Left ventricle myocardium inferior (tissue), 1 donor: ENCODE measurements at regions not wholly inside any gene's neighbourhood (a gene's known extent, or its start where the extent isn't known, plus 50 kb on each side); places are given as distances from the start of the nearest gene placed in this dataset.

ENCODE experiments used
- DNase-seq: peaks from one replicate; pipeline ENCODE4 v3.0.0-alpha.2; 2020
- H3K27ac ChIP-seq: fragments of 200-600 bp; replicated peaks from 2 replicates; pipeline ENCODE4 v1.8.0; 2021
- H3K27me3 ChIP-seq: fragments of 200-600 bp; 2 replicates; pipeline ENCODE4 v1.8.0; 2021; ENCODE audit warnings: low read depth
- H3K36me3 ChIP-seq: fragments of 200-600 bp; 2 replicates; pipeline ENCODE4 v1.8.0; 2021
- H3K4me1 ChIP-seq: fragments of 200-600 bp; 2 replicates; pipeline ENCODE4 v1.8.0; 2021
- H3K4me3 ChIP-seq: fragments of 200-600 bp; 2 replicates; pipeline ENCODE4 v1.8.0; 2021; ENCODE audit warnings: mild to moderate bottlenecking, moderate library complexity
- H3K9me3 ChIP-seq: fragments of 200-600 bp; replicated peaks from 2 replicates; pipeline ENCODE4 v1.8.0; 2021
- intact Hi-C: fragments of 100-400 bp; cut with micrococcal nuclease; formaldehyde crosslinking; loops from one replicate; pipeline ENCODE4 v1.11.0; 2022
- TF ChIP-seq, protein P1 (sequence below): fragments of 200-600 bp; IDR thresholded peaks from 2 replicates; pipeline ENCODE4 v1.8.0; 2021; ENCODE audit warnings: antibody characterized with exemption, mild to moderate bottlenecking, borderline replicate concordance
- donor health status: DM: no; HTN: yes; CAD: no; lungs with severe emphysema.

DNA sequence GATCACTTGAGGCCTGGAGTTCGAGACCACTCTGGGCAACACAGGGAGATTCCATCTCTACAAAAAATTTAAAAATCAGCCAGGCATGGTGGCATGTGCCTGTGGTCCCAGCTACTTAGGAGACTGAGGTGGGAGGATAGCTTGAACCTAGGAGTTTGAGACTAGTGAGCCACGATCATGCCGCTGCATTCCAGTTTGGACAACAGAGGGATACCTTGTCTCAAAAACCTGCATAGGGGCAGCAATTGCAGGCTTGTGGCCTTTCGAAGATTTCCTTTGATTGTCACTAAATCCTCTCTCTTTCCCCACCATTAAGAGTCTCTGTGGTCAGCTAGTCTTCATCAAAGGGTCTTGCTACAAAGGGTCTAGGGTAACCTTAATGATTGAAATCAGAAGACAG, 60.3 kb downstream of the UTRN start:
- Histone ChIP-seq H3K4me3 (peak overlapping the region; percentile 57), H3K36me3 (no peaks in the 10 kb centered on the region), H3K4me1 (peaks cover 93% of the 10 kb centered on the region), H3K27me3 (no peaks in the 10 kb centered on the region), H3K27ac (peak overlapping the region; percentile 86), H3K9me3 (no peaks in the 10 kb centered on the region)
- no peak for DNase-seq
- intact Hi-C loops, result loop anchor here (10.0 kb wide), 1 partner anchor 51 kb away; no protein-coding TSS in a partner anchor
- TF ChIP-seq, protein P1, sequence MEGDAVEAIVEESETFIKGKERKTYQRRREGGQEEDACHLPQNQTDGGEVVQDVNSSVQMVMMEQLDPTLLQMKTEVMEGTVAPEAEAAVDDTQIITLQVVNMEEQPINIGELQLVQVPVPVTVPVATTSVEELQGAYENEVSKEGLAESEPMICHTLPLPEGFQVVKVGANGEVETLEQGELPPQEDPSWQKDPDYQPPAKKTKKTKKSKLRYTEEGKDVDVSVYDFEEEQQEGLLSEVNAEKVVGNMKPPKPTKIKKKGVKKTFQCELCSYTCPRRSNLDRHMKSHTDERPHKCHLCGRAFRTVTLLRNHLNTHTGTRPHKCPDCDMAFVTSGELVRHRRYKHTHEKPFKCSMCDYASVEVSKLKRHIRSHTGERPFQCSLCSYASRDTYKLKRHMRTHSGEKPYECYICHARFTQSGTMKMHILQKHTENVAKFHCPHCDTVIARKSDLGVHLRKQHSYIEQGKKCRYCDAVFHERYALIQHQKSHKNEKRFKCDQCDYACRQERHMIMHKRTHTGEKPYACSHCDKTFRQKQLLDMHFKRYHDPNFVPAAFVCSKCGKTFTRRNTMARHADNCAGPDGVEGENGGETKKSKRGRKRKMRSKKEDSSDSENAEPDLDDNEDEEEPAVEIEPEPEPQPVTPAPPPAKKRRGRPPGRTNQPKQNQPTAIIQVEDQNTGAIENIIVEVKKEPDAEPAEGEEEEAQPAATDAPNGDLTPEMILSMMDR, result no peak

DNA sequence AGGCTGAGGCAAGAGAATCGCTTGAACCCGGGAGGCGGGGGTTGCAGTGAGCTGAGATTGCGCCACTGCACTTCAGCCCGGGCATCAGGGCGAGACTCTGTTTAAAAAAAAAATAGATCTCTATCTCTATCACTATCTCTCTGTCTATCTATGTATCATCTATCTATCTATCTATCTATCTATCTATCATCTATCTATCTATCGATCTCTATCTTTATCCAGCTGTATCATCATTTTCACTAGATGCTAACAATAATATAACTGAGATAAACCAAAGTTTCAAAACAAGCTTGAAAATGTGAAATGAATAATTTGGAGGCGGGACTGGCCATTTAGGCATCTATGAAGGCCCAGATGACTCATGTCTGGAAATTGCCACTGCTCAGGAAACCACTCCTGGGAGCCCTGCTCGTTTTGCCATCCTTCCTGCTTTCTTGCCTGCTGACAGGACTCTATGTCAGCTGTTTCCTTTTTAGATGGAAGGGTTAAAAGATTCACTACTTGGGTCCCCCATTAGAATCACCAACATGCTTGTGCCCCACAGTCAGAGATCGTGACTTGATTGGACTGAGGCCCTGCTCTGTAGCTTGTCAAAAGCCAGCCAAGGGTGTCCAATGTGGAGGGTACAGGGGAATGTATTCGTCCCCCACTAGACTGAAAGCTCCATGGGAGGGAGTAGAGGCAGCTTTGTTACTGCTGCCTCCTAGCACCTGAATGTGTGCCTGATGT, 61.7 kb downstream of the UTRN start:
- Histone ChIP-seq H3K4me1 (peaks cover 93% of the 10 kb centered on the region), H3K36me3 (no peaks in the 10 kb centered on the region), H3K27me3 (no peaks in the 10 kb centered on the region), H3K4me3 (no peak overlapping the region), H3K27ac (peak overlapping the region; percentile 63), H3K9me3 (no peaks in the 10 kb centered on the region)
- intact Hi-C loops, result loop anchor here (10.0 kb wide), 1 partner anchor 52 kb away; no protein-coding TSS in a partner anchor
- TF ChIP-seq, protein P1, result no peak
- DNase-seq, result no peak

DNA sequence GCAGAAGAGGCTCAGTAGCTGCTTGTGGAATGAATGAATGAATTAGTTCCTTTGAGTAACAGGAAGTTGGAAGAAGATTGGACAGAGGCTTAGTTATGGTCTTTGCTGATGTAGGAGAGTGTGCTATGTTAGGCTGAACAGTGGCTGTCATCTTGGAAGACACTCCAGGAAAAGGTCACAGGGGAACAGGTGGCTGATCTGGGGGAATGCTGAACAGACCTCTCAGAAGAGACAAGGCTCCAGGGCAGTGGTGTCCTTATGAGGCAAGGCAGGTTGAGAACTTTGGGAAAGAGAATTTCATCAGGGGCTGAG, 62.3 kb downstream of the UTRN start:
- H3K27me3 ChIP-seq, result no peaks in the 10 kb centered on the region
- TF ChIP-seq, protein P1, result no peak
- H3K36me3 ChIP-seq, result no peaks in the 10 kb centered on the region
- H3K4me3 ChIP-seq, result no peak overlapping the region
- no peaks in the 10 kb centered on the region for H3K9me3 ChIP-seq
- no peak for DNase-seq
- peaks cover 93% of the 10 kb centered on the region for H3K4me1 ChIP-seq
- intact Hi-C loops, result loop anchor here (10.0 kb wide), 1 partner anchor 53 kb away; no protein-coding TSS in a partner anchor
- peak overlapping the region; percentile 63 for H3K27ac ChIP-seq

DNA sequence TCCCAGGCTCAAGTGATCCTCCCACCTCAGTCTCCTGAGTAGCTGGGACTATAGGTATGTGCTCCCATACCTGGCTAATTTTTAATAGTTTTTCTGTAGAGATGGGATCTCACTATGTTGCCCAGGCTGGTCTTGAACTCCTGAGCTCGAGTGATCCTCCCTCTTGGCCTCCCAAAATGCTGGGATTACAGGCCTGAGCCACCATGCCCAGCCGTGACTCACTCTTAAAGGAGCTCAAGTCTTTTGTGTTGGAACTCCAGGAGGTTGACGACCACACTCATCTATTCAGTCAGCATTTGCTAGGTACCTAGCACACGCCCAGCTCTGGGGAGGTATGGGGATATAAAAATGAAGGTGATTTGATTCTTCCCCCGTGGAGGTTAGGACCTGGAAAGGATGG, 62.8 kb downstream of the UTRN start:
- H3K4me1 ChIP-seq, result peaks cover 93% of the 10 kb centered on the region
- H3K27ac ChIP-seq, result peak overlapping the region; percentile 63
- intact Hi-C loops, result loop anchor here (10.0 kb wide), 1 partner anchor 53 kb away; no protein-coding TSS in a partner anchor

DNA sequence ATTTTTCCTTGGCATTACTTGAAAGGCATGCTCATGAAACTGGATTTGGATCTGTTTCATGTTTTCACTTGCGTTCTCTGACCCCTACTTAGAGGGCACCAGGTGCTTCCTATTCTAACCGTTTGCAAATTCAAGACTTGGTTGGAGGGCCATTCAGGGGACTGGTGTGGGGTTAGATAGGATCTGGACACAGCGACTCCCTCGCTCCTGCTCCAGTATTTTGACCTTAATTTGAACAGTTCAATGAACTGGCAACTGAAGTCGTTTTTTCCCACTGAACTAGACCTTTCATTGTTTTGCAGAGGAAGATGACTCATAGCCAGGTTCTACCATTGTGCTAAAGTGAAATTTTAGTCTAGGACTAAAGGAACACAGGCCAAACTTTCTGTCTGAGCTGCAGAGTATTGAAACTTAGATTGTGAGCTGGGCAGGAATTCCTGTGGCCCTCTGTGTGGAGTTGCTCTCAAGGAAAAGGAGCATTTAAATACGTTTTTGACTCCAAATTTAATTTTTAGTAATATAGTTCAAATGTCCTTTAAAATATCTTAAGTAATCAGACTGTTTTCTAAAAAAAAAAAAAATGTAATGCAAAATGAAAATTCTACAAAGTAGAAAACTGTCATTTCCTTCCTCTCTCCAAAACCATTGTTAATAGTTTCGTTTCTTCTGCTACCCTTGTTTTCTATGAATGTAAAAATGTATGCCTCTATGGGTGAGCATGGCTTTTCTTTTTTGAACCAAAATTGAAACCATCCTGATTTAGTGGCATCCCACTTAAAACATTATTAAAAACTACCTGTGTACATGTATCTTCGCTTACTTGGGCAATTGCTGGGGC, 64.8 kb downstream of the UTRN start:
- H3K4me1 ChIP-seq, result peaks cover 98% of the 10 kb centered on the region
- no peak for DNase-seq
- H3K4me3 ChIP-seq, result peak overlapping the region; percentile 39
- H3K27me3 ChIP-seq, result no peaks in the 10 kb centered on the region
- H3K9me3 ChIP-seq, result no peaks in the 10 kb centered on the region
- TF ChIP-seq, protein P1, result no peak
- intact Hi-C loops, result loop anchor here (10.0 kb wide), 1 partner anchor 55 kb away; no protein-coding TSS in a partner anchor
- H3K27ac ChIP-seq, result peak overlapping the region; percentile 63
- H3K36me3 ChIP-seq, result no peaks in the 10 kb centered on the region

More for the DNA sequence above, 62.8 kb downstream of the UTRN start:
- no peaks in the 10 kb centered on the region for H3K9me3 ChIP-seq
- H3K36me3 ChIP-seq, result no peaks in the 10 kb centered on the region
- TF ChIP-seq, protein P1, result no peak
- DNase-seq, result no peak
- H3K27me3 ChIP-seq, result no peaks in the 10 kb centered on the region
- H3K4me3 ChIP-seq, result no peak overlapping the region
